Rectal smooth muscle tissue (tissue), 1 donor: ENCODE measurements at regions not wholly inside any gene's neighbourhood (a gene's known extent, or its start where the extent isn't known, plus 50 kb on each side); places are given as distances from the start of the nearest gene placed in this dataset.
A peak's percentile ranks its signal among the peaks of the same experiment; 100 is the strongest.

Experiments
- H3K27ac ChIP-seq: one replicate; pipeline ENCODE4 v1.7.0; 2013; ENCODE audit warnings: low read depth, low read length, inconsistent platforms
- H3K27me3 ChIP-seq: one replicate; pipeline ENCODE4 v1.7.0; 2013; ENCODE audit warnings: low read length; ENCODE audit not compliant: control insufficient read depth, insufficient read depth
- H3K36me3 ChIP-seq: one replicate; pipeline ENCODE4 v1.7.0; 2013; ENCODE audit warnings: low read length; ENCODE audit not compliant: control insufficient read depth, insufficient read depth
- H3K4me1 ChIP-seq: one replicate; pipeline ENCODE4 v1.7.0; 2013; ENCODE audit warnings: low read length; ENCODE audit not compliant: control insufficient read depth, insufficient read depth
- H3K4me3 ChIP-seq: one replicate; pipeline ENCODE4 v1.7.0; 2013; ENCODE audit warnings: low read length
- H3K9ac ChIP-seq: one replicate; pipeline ENCODE4 v1.7.0; 2013; ENCODE audit warnings: low read length

DNA sequence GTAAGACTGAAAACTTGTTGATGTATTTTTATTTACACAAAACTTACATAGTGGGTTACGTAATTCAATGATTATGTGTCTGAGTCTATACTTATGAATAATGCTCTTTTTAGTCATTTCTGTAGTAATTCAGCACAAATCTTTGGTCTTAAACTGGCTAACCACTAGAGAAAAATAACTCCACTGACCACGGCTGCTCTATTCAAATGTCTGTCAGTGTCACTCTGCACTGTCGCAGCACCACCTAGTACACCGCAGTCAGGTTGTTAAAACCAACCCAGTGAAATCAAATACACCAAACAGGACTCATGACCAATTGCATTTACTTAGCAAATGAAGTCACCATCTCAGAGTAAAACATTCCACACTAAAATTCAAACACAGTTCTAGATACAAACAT lies 93.5 kb upstream of the CCDC28A start:
- no peaks in the 10 kb centered on the region for H3K36me3 ChIP-seq
- no peak overlapping the region for H3K9ac ChIP-seq
- no peak overlapping the region for H3K4me3 ChIP-seq
- H3K4me1 ChIP-seq: no peaks in the 10 kb centered on the region
- H3K27ac ChIP-seq: no peak overlapping the region
- H3K27me3 ChIP-seq: no peaks in the 10 kb centered on the region

GRCh38 chr6:138681627-138682026 lies 91.9 kb upstream of the CCDC28A start:
- H3K27ac ChIP-seq: no peak overlapping the region
- H3K36me3 ChIP-seq: no peaks in the 10 kb centered on the region
- no peaks in the 10 kb centered on the region for H3K27me3 ChIP-seq
- H3K9ac ChIP-seq: no peak overlapping the region
- H3K4me3 ChIP-seq: no peak overlapping the region
- no peaks in the 10 kb centered on the region for H3K4me1 ChIP-seq

DNA sequence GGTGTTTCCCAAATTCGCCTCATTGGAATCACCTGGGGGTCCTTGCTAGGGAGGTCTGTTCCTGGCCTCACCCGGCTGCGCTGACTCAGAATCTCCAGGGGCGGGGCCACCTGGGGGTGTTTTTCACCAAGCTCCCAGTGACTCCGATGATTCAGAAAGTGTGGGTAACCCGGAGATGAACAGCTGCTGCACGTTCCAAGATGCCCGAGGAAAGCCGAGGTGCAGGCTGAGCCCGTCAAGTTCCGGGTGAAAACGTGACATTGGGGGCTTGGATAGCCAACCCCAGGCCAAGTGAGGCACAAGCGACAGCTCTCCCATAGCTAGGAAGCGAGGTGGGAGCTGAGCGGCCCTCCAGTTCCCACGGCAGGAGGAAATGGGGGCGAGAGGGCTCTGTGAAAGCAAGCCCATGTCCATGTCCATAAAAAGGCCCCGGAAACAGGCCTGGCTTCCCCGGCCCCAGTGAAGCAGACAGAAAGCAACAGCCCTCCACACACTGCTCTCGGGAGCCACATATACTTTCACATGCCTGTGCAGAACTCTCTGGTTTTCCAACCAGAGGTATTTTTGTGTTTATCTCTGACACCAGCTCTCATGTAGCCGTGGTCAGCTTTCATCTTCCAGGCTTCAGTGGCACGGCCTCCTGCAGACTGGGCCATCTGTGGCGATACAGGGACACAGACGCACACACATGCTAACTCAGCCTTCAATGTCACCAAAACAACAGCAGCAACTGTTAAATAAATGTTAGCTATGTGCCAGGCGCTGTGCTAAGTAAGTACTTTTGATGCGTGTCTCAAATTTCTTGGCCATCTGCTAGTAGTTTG lies 90.7 kb upstream of the CCDC28A start:
- no peaks in the 10 kb centered on the region for H3K36me3 ChIP-seq
- H3K27me3 ChIP-seq: no peaks in the 10 kb centered on the region
- H3K4me1 ChIP-seq: no peaks in the 10 kb centered on the region
- H3K27ac ChIP-seq: no peak overlapping the region
- H3K9ac ChIP-seq: no peak overlapping the region
- no peak overlapping the region for H3K4me3 ChIP-seq

DNA sequence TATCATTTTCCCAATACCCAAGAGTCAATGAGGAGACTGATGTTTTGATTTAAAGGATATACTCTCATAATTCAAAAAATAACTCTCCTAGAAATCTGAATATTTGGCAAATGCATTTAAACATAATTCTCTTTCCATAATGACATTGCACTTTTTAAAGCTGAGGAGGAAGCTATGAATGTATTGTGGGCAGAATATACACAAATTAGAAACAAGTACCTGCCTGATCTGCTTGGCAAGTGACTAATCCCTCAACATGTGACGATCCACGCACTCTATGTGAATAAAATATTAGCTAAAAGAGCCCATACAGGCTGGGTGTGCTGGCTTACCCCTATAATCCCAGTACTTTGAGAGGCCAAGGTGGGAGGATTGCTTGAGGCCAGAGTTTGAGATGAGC lies 88.3 kb upstream of the CCDC28A start:
- H3K4me1 ChIP-seq: no peaks in the 10 kb centered on the region
- no peak overlapping the region for H3K9ac ChIP-seq
- H3K36me3 ChIP-seq: no peaks in the 10 kb centered on the region
- no peaks in the 10 kb centered on the region for H3K27me3 ChIP-seq
- no peak overlapping the region for H3K27ac ChIP-seq
- H3K4me3 ChIP-seq: no peak overlapping the region

DNA sequence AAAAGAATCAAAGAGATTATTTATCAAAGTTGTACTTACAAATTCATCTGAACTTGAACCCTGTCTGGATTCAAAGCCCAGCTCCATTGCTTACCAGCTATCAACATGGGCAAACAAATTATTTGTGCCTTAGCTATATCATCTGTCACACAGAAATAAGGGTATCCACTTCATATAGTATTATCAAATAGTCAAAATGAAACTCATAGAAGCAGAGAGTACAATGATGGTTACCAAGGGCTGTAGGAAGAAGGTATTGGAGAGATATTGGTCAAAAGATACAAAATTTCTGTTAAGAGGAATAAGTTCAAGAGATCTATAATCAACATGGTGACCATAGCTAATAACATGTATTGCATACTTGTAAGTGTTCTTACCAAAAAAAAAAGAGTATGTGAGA lies 87.8 kb upstream of the CCDC28A start:
- H3K27ac ChIP-seq: no peak overlapping the region
- H3K4me3 ChIP-seq: no peak overlapping the region
- H3K27me3 ChIP-seq: no peaks in the 10 kb centered on the region
- no peaks in the 10 kb centered on the region for H3K4me1 ChIP-seq
- no peak overlapping the region for H3K9ac ChIP-seq
- no peaks in the 10 kb centered on the region for H3K36me3 ChIP-seq

- H3K4me3 ChIP-seq: no peak overlapping the region
Observed at GRCh38 chr6:138688580-138688979, 85.0 kb upstream of the CCDC28A start.

GRCh38 chr6:138689849-138690248 lies 83.7 kb upstream of the CCDC28A start:
- H3K9ac ChIP-seq: no peak overlapping the region
- no peaks in the 10 kb centered on the region for H3K36me3 ChIP-seq
- no peaks in the 10 kb centered on the region for H3K4me1 ChIP-seq
- H3K4me3 ChIP-seq: no peak overlapping the region
- no peak overlapping the region for H3K27ac ChIP-seq
- H3K27me3 ChIP-seq: no peaks in the 10 kb centered on the region

More at GRCh38 chr6:138688580-138688979, 85.0 kb upstream of the CCDC28A start:
- no peaks in the 10 kb centered on the region for H3K36me3 ChIP-seq
- no peaks in the 10 kb centered on the region for H3K27me3 ChIP-seq
- no peaks in the 10 kb centered on the region for H3K4me1 ChIP-seq
- no peak overlapping the region for H3K27ac ChIP-seq
- no peak overlapping the region for H3K9ac ChIP-seq

- no peaks in the 10 kb centered on the region for H3K36me3 ChIP-seq
- no peaks in the 10 kb centered on the region for H3K4me1 ChIP-seq
- no peak overlapping the region for H3K9ac ChIP-seq
- H3K27me3 ChIP-seq: no peaks in the 10 kb centered on the region
- no peak overlapping the region for H3K4me3 ChIP-seq
- H3K27ac ChIP-seq: no peak overlapping the region
Observed at GRCh38 chr6:138690975-138691594, 82.5 kb upstream of the CCDC28A start.

- no peak overlapping the region for H3K9ac ChIP-seq
- no peaks in the 10 kb centered on the region for H3K4me1 ChIP-seq
- H3K27me3 ChIP-seq: no peaks in the 10 kb centered on the region
- H3K4me3 ChIP-seq: peak overlapping the region; percentile 71
- H3K27ac ChIP-seq: no peak overlapping the region
- no peaks in the 10 kb centered on the region for H3K36me3 ChIP-seq
Observed at GRCh38 chr6:138691595-138692057, 81.9 kb upstream of the CCDC28A start.

- H3K4me1 ChIP-seq: no peaks in the 10 kb centered on the region
- H3K27me3 ChIP-seq: no peaks in the 10 kb centered on the region
- no peaks in the 10 kb centered on the region for H3K36me3 ChIP-seq
- H3K27ac ChIP-seq: no peak overlapping the region
- no peak overlapping the region for H3K9ac ChIP-seq
- H3K4me3 ChIP-seq: peak overlapping the region; percentile 71
Observed at GRCh38 chr6:138692058-138692977, 81.3 kb upstream of the CCDC28A start.

GRCh38 chr6:138692978-138693909 lies 80.3 kb upstream of the CCDC28A start:
- H3K4me1 ChIP-seq: no peaks in the 10 kb centered on the region
- H3K9ac ChIP-seq: no peak overlapping the region
- H3K27me3 ChIP-seq: no peaks in the 10 kb centered on the region
- H3K36me3 ChIP-seq: no peaks in the 10 kb centered on the region
- no peak overlapping the region for H3K27ac ChIP-seq
- peak overlapping the region; percentile 71 for H3K4me3 ChIP-seq
